HG03575 (cell line): ENCODE measurements at regions not wholly inside any gene's neighbourhood (a gene's known extent, or its start where the extent isn't known, plus 50 kb on each side); places are given as distances from the start of the nearest gene placed in this dataset.

Source experiments
- ATAC-seq: cut with Tn5 transposase; IDR thresholded peaks from one replicate; pipeline ENCODE4 v1.9.1; 2021; ENCODE audit not compliant: unreplicated experiment, insufficient number of reproducible peaks, low FRiP score; ENCODE audit errors: extremely low read depth

- ATAC-seq: no peak
Measured at GRCh38 chr2:136243638-136244535, 125.9 kb upstream of the CXCR4 start.

DNA sequence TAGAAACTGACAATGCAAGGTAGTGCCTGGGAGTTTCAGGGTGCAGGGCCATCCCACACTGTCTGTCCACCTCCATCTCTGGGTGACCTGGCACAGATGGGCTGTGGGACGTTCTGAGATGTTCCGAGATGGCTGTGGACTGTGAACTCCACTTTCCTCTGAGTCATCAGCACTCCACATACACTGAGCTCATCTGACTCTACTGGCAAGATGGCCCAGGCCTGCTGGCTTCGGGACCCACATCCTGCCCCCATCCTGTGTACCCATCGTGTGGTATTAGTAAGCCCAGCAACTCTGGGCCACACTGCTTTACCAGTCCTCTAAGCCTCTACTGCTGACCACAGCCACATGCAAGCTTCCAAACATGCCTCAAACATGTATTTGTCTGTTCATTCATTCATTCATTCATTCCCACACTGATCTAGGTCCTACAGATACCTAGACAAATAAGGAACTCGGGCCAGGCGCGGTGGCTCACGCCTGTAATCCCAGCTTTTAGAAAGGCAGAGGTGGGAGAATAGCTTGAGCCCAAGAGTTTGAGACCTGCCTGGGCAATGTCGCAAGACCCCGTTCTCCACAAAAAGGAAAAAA, 124.8 kb upstream of the CXCR4 start:
- ATAC-seq: no peak

DNA sequence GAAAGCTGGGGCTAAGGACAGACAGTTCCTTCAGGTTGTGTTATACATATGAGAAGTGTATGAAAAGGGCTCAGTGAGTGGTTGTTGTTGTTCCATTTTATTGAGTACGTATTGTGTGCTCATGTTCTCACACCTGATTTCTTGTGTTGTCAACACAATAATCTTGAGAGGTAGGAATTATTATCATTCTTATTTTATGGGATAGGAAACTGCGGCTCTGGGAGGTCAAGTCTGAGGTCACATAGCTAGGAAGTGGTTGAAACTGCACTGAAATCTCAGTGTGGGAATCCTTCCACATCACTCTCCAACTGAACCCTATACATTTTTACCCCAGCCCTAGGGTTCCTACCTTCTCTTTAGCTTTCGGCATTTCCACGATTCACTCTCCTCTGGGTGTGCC, 124.2 kb upstream of the CXCR4 start:
- ATAC-seq: no peak

DNA sequence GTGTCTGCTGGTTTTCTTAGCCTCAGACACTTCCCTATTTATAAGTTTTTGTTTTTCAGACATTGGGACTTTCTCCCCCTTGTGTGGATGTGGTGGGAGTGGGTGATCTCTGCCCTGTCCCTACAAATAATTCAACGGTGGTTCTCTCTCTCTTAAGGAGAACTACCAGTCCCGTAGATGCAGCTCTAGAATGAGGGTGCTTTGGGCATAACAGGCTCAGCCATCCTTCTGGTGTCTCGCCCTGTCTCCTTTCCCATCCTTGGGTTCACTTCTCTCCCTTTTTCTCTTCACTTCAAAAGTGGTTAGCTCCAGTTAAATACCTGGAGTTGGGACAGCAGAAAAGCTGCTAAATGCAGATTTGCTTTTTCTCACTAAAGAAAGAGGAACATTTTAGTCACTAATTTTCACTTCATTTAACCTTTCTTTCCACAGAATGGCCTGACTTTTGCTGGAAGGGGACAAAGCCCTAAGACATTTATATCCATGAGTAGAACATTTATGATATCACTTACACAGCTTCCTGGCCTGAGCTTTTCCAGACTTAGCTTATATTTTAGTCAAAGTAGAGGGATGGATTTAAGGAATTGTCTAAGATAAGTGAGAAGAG, 121.2 kb upstream of the CXCR4 start:
- ATAC-seq: no peak

GRCh38 chr2:136238286-136239078, 120.5 kb upstream of the CXCR4 start:
- ATAC-seq: peak; percentile 74

DNA sequence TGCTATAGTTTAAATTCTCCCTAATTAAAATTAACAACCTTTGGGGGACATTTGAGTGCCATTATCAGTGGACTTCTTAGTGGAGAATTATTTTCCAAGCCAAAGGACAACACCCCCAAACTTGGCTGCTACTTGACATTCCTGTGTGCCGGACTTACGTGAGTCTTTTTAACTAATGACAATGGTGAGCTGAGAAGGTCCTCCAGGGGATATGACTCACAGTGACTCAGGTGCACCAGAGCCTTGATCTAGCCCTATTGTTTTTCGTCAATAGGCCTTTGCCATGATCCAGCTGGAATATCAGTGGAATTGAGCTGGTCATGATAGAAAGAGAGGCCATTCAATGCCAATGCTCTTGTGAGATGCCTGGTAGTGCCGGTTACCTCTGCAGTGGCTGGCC, 118.1 kb upstream of the CXCR4 start:
- ATAC-seq: no peak

DNA sequence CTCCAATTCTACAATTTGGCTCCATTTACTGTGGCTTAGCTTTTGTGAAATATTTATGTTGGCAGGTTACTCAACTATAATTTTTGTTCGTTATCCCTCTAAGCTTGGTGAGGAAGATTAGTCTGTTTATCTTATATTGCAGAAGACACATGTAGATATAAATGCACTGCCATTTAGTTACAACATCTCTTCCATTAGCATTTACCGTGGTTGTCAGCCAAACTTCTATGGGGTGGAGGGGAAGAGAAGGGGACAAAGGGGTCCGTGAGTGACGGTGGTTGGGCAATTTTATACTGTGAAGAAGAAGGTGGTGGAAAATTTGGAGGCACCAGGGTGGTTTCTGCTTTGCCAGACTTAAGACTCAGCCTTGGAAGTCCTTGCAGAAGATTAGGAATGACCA, 117.6 kb upstream of the CXCR4 start:
- no peak for ATAC-seq

DNA sequence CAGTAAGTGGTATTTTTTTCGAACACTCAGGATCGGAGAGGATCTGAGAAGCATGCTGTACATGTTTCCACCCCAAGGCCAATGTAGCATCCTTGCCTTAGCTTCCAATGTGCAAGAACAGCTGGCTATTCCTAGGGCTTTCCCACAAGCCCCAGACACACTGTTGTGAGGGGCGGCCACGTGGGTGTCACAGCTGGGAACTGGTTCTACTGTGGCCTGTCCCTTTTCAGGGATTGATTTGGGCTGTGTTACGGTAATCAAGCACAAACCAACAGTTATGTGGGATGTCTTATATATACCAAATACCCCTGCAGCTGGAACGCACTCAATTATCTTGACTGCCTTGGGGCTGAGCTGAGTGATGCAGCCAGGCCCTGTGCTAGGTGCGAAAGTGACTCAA, 116.3 kb upstream of the CXCR4 start:
- no peak for ATAC-seq

DNA sequence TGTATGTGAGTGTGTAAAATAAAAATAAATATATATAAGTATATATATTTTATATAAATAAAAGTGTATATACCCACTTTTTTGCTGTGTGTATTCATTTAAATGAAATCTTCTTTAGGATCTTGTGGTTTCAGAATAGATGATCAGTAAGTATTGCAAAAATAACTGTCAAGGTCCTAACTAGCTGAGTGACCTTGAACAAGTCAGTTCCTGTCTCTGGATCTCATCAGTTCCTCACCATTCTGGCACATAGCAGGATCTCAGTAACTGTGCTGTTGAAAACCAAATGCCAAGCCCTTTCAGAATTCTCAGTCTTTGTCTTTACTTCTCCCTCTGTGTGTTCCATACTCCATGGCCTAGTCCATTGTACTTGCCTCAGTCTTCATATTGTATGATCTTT, 115.3 kb upstream of the CXCR4 start:
- ATAC-seq: no peak

GRCh38 chr2:136232456-136233172, 114.7 kb upstream of the CXCR4 start:
- no peak for ATAC-seq

DNA sequence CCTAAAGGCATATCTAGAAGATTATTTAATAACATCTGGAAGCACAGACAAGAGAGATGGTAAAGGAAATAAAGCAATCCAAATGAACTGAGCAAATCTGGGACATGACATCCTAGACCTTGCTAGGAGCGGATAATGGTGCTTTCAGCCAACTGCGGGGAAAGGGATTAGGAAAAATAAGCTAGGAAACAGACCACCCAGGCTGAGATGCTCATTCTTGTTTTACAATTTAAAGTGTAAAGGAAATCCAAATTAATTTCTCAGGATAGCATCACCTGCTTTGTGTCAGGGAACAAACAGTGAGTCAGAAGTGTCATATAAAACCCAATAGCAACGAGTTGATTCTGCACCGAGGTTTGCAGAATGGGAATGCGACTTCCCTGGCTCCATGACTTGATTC, 112.5 kb upstream of the CXCR4 start:
- ATAC-seq: no peak

DNA sequence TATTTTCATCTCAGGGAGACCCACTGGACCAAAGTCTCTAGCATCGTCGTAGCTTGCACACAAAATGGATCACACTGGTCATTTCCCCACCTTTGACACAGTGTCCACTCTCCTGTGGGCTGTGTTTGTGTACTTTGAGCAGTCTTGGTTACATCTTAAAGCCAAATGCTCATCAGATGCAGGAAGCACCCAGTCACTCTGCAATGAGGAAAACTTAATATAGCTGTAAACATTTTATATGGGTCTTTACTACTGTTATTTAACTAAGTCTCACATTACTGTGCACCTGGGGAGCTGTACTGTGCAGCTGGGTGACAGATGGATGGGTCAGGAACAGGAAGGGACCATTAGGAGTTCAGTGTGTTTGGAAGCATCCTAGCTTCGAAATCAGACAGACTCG, 109.0 kb upstream of the CXCR4 start:
- no peak for ATAC-seq

DNA sequence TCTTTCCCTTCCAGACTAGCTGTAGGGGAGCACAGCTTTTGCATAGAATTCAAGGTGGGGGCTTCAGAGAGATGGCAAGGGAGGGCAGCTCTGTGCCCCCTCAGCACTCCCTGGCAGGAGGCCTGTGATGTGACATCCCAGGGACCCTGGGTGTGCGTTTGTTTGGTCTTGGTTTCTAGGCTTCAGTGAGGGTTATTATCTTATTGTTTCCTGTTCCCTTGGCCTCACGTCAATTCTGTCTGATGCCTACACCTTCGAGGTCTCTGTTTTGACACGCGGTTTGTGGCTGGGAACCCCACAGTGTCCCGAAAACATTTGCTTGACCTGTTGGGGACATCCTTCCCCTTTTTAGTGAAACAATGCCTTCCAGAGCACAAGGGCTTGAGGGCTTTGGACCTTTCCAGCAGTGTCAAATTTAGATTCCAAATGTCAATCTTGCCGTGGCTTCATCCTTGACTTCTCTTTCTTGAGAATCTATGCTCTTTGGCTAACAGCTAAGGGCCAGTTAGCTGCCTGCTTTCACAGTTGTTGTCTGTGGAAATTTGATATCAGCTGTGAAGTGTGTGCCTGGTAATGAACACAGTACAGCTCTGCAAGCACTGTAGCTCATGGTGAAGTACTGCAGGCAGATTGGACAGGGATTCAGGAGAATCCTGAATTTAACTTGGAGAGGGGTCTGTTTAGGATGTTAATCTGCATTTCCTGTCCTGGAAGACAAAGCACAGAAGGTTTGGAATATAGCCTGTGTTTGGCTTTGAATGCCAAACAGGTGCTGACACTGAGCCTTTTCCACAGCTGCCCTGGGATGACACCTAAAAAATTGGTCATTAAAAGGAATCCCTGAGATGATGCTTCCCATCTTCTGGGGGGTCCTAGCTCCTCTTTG, 108.2 kb upstream of the CXCR4 start:
- ATAC-seq: no peak

DNA sequence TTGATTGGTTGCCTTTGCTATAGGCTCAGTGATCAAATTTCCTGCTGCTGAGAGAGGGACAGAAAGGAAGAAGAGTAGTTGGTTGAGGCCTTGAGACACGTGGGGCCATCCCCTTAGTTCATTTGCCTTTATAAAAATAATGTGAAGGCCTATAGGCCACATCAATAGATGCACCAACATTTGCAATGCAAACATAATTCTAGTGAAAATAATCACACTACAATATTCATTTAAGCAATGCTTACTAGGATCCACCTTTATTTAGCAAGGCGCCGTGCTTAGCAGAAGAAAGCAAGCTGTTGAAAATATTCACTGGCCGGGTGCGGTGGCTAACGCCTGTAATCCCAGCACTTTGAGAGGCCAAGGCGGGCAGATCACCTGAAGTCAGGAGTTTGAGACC, 105.3 kb upstream of the CXCR4 start:
- no peak for ATAC-seq

DNA sequence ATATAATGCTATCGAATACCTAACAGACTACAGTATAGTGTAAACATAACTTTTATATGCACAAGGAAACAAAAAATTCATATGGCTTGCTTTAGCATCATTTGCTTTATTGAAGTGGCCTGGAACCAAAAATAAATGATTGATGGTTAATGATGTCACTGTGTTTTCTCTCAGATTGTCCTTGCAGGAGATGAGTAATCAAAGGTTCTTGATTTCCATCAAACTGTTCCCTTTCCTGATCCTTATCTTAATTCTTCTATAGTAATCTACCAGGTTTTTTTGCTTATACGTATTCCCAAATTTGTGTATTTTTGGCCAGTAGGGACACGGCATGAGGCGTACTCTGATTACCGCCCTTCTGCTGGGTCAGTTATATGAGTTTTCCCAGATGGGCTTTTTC, 104.9 kb upstream of the CXCR4 start:
- no peak for ATAC-seq

DNA sequence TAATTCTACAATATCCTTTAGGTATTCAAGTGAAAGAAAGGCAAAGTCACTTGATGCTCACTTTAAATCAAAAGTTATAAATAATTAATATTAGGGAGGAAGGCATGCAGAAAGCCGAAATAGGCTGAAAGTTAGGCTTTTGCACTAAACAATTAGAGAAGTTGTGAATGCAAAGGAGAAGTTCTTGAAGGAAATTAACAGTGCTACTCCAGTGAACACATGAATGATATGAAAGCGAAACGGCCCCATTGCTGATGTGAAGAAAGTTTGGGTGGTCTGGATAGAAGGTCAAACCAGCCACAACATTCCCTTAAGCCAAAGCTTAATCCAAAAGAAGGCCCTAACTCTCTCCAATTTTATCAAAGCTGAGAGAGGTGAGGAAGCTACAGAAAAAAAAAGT, 103.1 kb upstream of the CXCR4 start:
- ATAC-seq: no peak

- ATAC-seq: no peak
Measured at GRCh38 chr2:136219963-136220362, 102.0 kb upstream of the CXCR4 start.

- ATAC-seq: no peak
Measured at GRCh38 chr2:136219341-136219740, 101.4 kb upstream of the CXCR4 start.
